ENCODE measurements at regions not wholly inside any gene's neighbourhood (a gene's known extent, or its start where the extent isn't known, plus 50 kb on each side); places are given as distances from the start of the nearest gene placed in this dataset.

DNA sequence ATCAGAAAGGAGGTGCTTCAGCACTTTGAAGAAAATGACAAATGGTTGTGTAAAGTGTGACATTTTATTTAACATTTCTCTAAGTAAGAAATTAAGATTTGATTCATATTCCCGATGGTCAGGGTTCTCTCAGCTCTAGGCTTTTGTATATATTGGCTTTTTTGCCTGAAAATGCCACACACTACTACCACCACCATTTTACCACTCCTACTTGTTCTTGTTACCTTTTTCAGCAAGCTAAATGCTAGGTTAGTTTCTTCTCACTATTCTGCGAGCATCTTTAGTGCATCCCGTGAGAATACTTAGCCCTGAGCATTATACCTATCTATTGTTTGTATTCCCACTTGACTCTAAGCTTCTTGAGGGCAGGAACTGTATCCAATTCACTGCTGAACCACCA is 177.6 kb upstream of the MTNR1B start (continued):
- TF ChIP-seq, protein P1, sequence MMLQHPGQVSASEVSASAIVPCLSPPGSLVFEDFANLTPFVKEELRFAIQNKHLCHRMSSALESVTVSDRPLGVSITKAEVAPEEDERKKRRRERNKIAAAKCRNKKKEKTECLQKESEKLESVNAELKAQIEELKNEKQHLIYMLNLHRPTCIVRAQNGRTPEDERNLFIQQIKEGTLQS (IDR thresholded peaks at IDR 0.05): no peak
- TF ChIP-seq HNF4G (IDR thresholded peaks at IDR 0.05) (no peak), JUND (IDR thresholded peaks at IDR 0.05) (no peak), YY1 (IDR thresholded peaks at IDR 0.05) (no peak)

DNA sequence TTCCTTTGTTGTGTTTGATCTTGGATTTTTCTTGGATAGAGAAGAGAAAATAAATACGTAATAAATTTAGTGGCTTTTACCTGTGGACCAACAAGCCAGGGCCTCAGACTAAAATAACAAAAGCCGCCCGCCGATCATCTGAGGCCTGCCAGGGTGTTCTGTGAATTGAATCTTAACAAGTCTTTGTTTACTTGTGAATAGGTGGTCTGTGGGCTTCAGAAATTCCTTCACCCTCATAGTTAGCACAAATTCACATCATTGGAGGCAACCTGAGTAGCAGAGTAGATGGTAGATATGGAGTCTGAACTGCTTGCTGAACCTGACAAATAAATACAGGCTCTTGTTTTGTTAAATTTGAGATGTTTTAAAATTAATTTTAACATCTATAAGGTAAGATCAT is 176.3 kb upstream of the MTNR1B start:
- no peak for DNase-seq (ENCODE audit: low spot score)
- H3K4me3 ChIP-seq (ENCODE audit: low read depth in 1 of 3, low read length in 3 of 3): no peak overlapping the region
- TF ChIP-seq, protein P2, sequence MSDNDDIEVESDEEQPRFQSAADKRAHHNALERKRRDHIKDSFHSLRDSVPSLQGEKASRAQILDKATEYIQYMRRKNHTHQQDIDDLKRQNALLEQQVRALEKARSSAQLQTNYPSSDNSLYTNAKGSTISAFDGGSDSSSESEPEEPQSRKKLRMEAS (IDR thresholded peaks at IDR 0.05): no peak
- TF ChIP-seq RXRA (IDR thresholded peaks at IDR 0.05) (no peak), EGR1 (IDR thresholded peaks at IDR 0.05; ENCODE audit: low read depth in 2 of 2) (no peak), FOXA2 (IDR thresholded peaks at IDR 0.05) (no peak), FOXA1 (IDR thresholded peaks at IDR 0.05) (no peak), SP1 (IDR thresholded peaks at IDR 0.05) (no peak), YY1 (IDR thresholded peaks at IDR 0.05) (no peak), HNF4A (conservative IDR thresholded peaks at IDR 0.05) (no peak), GABPA (IDR thresholded peaks at IDR 0.05 in 1 of 2, conservative IDR thresholded peaks at IDR 0.05 in 1 of 2) (no peak), NR2F2 (IDR thresholded peaks at IDR 0.05) (no peak)
- TF ChIP-seq, protein P3, sequence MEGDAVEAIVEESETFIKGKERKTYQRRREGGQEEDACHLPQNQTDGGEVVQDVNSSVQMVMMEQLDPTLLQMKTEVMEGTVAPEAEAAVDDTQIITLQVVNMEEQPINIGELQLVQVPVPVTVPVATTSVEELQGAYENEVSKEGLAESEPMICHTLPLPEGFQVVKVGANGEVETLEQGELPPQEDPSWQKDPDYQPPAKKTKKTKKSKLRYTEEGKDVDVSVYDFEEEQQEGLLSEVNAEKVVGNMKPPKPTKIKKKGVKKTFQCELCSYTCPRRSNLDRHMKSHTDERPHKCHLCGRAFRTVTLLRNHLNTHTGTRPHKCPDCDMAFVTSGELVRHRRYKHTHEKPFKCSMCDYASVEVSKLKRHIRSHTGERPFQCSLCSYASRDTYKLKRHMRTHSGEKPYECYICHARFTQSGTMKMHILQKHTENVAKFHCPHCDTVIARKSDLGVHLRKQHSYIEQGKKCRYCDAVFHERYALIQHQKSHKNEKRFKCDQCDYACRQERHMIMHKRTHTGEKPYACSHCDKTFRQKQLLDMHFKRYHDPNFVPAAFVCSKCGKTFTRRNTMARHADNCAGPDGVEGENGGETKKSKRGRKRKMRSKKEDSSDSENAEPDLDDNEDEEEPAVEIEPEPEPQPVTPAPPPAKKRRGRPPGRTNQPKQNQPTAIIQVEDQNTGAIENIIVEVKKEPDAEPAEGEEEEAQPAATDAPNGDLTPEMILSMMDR (IDR thresholded peaks at IDR 0.05; ENCODE audit: low read depth, low read length, missing input control): no peak
- TF ChIP-seq, protein P4, sequence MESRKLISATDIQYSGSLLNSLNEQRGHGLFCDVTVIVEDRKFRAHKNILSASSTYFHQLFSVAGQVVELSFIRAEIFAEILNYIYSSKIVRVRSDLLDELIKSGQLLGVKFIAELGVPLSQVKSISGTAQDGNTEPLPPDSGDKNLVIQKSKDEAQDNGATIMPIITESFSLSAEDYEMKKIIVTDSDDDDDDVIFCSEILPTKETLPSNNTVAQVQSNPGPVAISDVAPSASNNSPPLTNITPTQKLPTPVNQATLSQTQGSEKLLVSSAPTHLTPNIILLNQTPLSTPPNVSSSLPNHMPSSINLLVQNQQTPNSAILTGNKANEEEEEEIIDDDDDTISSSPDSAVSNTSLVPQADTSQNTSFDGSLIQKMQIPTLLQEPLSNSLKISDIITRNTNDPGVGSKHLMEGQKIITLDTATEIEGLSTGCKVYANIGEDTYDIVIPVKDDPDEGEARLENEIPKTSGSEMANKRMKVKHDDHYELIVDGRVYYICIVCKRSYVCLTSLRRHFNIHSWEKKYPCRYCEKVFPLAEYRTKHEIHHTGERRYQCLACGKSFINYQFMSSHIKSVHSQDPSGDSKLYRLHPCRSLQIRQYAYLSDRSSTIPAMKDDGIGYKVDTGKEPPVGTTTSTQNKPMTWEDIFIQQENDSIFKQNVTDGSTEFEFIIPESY (IDR thresholded peaks at IDR 0.05): no peak
- WGBS: 70% methylated on average over 4 of the region's 4 CpGs
- no peaks in the 10 kb centered on the region for H3K4me1 ChIP-seq (ENCODE audit: control insufficient read depth in 4 of 4, insufficient read depth in 4 of 4, low read length in 3 of 4)
- H3K36me3 ChIP-seq (ENCODE audit: control insufficient read depth in 4 of 4, insufficient read depth in 3 of 4, low read depth in 1 of 4, low read length in 3 of 4): no peaks in the 10 kb centered on the region
- H3K9ac ChIP-seq (ENCODE audit: low read depth in 1 of 2, low read length in 2 of 2): no peak overlapping the region
- no peaks in the 10 kb centered on the region for H3K9me3 ChIP-seq (ENCODE audit: control insufficient read depth in 4 of 4, low read length in 3 of 4)
- H3K27me3 ChIP-seq (ENCODE audit: control insufficient read depth in 4 of 4, insufficient read depth in 4 of 4, low read length in 3 of 4): peaks cover 0 to 4% (median 0%) of the 10 kb centered on the region in 4 donors
- no peak overlapping the region for H3K27ac ChIP-seq (ENCODE audit: low read depth in 1 of 2, low read length in 2 of 2)

DNA sequence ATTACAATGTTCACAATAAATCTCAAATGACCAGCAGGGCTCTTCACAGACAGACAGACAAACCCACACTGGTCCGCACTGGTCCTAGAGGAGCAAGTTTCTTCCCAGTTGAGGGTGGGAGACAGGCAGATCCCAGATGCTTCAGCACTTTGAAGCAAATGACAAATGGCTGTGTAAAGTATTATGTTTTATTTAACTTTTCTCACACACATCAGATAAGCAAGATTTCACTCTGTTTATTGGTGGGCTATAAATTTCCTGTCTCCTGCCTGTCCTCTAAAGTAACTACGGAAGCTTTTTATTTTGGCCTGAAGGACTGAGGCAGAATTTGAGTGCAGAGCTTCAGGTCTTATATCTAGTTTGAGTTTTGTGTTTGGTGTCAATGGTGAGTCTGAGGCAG is 174.7 kb upstream of the MTNR1B start:
- H3K4me3 ChIP-seq (ENCODE audit: low read depth in 1 of 3, low read length in 3 of 3): no peak overlapping the region
- H3K9ac ChIP-seq (ENCODE audit: low read depth in 1 of 2, low read length in 2 of 2): no peak overlapping the region
- peaks cover 0 to 3% (median 0%) of the 10 kb centered on the region in 4 donors for H3K9me3 ChIP-seq (ENCODE audit: control insufficient read depth in 4 of 4, low read length in 3 of 4)
- H3K36me3 ChIP-seq (ENCODE audit: control insufficient read depth in 4 of 4, insufficient read depth in 3 of 4, low read depth in 1 of 4, low read length in 3 of 4): no peaks in the 10 kb centered on the region
- peaks cover 0 to 4% (median 0%) of the 10 kb centered on the region in 4 donors for H3K27me3 ChIP-seq (ENCODE audit: control insufficient read depth in 4 of 4, insufficient read depth in 4 of 4, low read length in 3 of 4)
- H3K4me1 ChIP-seq (ENCODE audit: control insufficient read depth in 4 of 4, insufficient read depth in 4 of 4, low read length in 3 of 4): no peaks in the 10 kb centered on the region
- TF ChIP-seq YY1 (IDR thresholded peaks at IDR 0.05) (no peak), FOXA2 (IDR thresholded peaks at IDR 0.05) (no peak), NR2F2 (IDR thresholded peaks at IDR 0.05) (no peak), RAD21 (IDR thresholded peaks at IDR 0.05) (no peak), RXRA (IDR thresholded peaks at IDR 0.05) (no peak), FOXA1 (IDR thresholded peaks at IDR 0.05) (no peak), JUND (IDR thresholded peaks at IDR 0.05) (no peak)
- TF ChIP-seq, protein P5, sequence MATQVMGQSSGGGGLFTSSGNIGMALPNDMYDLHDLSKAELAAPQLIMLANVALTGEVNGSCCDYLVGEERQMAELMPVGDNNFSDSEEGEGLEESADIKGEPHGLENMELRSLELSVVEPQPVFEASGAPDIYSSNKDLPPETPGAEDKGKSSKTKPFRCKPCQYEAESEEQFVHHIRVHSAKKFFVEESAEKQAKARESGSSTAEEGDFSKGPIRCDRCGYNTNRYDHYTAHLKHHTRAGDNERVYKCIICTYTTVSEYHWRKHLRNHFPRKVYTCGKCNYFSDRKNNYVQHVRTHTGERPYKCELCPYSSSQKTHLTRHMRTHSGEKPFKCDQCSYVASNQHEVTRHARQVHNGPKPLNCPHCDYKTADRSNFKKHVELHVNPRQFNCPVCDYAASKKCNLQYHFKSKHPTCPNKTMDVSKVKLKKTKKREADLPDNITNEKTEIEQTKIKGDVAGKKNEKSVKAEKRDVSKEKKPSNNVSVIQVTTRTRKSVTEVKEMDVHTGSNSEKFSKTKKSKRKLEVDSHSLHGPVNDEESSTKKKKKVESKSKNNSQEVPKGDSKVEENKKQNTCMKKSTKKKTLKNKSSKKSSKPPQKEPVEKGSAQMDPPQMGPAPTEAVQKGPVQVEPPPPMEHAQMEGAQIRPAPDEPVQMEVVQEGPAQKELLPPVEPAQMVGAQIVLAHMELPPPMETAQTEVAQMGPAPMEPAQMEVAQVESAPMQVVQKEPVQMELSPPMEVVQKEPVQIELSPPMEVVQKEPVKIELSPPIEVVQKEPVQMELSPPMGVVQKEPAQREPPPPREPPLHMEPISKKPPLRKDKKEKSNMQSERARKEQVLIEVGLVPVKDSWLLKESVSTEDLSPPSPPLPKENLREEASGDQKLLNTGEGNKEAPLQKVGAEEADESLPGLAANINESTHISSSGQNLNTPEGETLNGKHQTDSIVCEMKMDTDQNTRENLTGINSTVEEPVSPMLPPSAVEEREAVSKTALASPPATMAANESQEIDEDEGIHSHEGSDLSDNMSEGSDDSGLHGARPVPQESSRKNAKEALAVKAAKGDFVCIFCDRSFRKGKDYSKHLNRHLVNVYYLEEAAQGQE (IDR thresholded peaks at IDR 0.05): no peak
- TF ChIP-seq, protein P3 (IDR thresholded peaks at IDR 0.05; ENCODE audit: low read depth, low read length, missing input control): no peak
- TF ChIP-seq, protein P4 (IDR thresholded peaks at IDR 0.05): no peak
- no peak overlapping the region for H3K27ac ChIP-seq (ENCODE audit: low read depth in 1 of 2, low read length in 2 of 2)
- no peak for DNase-seq (ENCODE audit: low spot score)
- 82% methylated on average over 2 of the region's 2 CpGs for WGBS

Data from liver (tissue), 8 donors.